VCaP (cell line): ENCODE measurements at regions not wholly inside any gene's neighbourhood (a gene's known extent, or its start where the extent isn't known, plus 50 kb on each side); places are given as distances from the start of the nearest gene placed in this dataset.

ENCODE experiments used
- H3K27ac ChIP-seq: fragments of 450-650 bp; 2 replicates; pipeline ENCODE4 v1.5.1; 2017
- TF ChIP-seq, protein P1 (sequence below): fragments of 450-650 bp; conservative IDR thresholded peaks from 2 replicates; pipeline ENCODE4 v1.5.1; 2017; ENCODE audit warnings: mild to moderate bottlenecking, moderate library complexity

GRCh38 chr5:88551724-88552345 is 283.2 kb upstream of the TMEM161B start:
- no peak overlapping the region for H3K27ac ChIP-seq
- TF ChIP-seq, protein P1, sequence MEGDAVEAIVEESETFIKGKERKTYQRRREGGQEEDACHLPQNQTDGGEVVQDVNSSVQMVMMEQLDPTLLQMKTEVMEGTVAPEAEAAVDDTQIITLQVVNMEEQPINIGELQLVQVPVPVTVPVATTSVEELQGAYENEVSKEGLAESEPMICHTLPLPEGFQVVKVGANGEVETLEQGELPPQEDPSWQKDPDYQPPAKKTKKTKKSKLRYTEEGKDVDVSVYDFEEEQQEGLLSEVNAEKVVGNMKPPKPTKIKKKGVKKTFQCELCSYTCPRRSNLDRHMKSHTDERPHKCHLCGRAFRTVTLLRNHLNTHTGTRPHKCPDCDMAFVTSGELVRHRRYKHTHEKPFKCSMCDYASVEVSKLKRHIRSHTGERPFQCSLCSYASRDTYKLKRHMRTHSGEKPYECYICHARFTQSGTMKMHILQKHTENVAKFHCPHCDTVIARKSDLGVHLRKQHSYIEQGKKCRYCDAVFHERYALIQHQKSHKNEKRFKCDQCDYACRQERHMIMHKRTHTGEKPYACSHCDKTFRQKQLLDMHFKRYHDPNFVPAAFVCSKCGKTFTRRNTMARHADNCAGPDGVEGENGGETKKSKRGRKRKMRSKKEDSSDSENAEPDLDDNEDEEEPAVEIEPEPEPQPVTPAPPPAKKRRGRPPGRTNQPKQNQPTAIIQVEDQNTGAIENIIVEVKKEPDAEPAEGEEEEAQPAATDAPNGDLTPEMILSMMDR = no peak

DNA sequence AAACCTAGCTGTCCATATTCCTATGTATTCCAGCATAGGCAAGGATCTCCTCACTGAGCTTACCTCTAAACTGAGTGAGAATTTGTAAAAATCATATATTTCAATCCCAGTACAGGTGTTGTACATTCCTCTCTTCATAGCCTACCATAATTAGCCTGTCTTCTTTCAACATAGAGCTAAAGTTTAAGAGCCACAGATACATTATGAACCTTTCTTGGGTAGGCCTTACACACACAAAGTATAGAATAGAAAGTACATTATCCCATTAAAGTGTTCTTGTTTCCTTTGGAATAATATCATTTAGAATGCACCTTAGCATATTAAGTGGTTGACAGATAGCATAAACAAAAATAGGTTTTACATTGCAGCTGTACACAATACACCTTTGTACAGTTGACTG is 282.1 kb upstream of the TMEM161B start:
- no peak overlapping the region for H3K27ac ChIP-seq
- TF ChIP-seq, protein P1 = no peak

- no peak overlapping the region for H3K27ac ChIP-seq
- TF ChIP-seq, protein P1 = no peak
Observed at GRCh38 chr5:88548136-88548805, 279.6 kb upstream of the TMEM161B start.

GRCh38 chr5:88545338-88545737 is 276.7 kb upstream of the TMEM161B start:
- TF ChIP-seq, protein P1 = no peak

GRCh38 chr5:88544671-88545070 is 276.0 kb upstream of the TMEM161B start:
- H3K27ac ChIP-seq = no peak overlapping the region
- TF ChIP-seq, protein P1 = no peak

More at GRCh38 chr5:88545338-88545737, 276.7 kb upstream of the TMEM161B start:
- H3K27ac ChIP-seq = no peak overlapping the region

GRCh38 chr5:88544136-88544645 is 275.5 kb upstream of the TMEM161B start:
- TF ChIP-seq, protein P1 = no peak

GRCh38 chr5:88542786-88543185 is 274.1 kb upstream of the TMEM161B start:
- no peak overlapping the region for H3K27ac ChIP-seq
- TF ChIP-seq, protein P1 = no peak

More at GRCh38 chr5:88544136-88544645, 275.5 kb upstream of the TMEM161B start:
- H3K27ac ChIP-seq = no peak overlapping the region
